ENCODE measurements at regions not wholly inside any gene's neighbourhood (a gene's known extent, or its start where the extent isn't known, plus 50 kb on each side); places are given as distances from the start of the nearest gene placed in this dataset.

DNA sequence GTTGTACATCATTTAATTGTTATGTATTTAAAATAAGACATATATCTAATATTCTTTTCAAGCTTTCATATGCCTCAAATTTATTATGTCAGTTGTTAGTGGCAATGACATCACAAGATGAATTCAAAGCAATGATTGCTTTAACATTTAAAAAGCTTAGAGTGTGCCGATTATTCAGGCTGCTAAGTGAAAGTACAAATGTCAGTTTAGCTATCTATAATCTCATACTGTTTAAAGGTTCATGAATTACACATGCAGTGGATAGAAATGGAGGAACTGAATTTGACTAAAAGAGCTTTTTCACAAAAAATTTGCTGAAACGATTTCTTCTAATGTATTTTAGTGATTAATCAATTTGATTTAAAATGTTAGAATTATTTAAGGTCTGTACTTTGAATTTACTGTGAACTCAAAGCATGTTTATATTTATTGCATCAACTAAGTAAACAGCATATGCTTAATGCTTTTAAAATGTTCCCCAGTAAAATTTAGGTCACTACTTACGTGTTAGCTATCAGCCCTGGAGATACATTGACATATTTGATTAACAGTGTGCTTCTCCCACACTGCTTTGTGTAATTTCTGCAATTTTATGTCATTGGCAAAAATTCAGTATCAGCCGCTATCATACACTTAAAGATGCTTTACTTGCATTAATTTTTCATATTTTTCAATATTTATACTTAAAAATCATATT, 334.9 kb downstream of the PARP8 start:
- TF ChIP-seq, protein P1, sequence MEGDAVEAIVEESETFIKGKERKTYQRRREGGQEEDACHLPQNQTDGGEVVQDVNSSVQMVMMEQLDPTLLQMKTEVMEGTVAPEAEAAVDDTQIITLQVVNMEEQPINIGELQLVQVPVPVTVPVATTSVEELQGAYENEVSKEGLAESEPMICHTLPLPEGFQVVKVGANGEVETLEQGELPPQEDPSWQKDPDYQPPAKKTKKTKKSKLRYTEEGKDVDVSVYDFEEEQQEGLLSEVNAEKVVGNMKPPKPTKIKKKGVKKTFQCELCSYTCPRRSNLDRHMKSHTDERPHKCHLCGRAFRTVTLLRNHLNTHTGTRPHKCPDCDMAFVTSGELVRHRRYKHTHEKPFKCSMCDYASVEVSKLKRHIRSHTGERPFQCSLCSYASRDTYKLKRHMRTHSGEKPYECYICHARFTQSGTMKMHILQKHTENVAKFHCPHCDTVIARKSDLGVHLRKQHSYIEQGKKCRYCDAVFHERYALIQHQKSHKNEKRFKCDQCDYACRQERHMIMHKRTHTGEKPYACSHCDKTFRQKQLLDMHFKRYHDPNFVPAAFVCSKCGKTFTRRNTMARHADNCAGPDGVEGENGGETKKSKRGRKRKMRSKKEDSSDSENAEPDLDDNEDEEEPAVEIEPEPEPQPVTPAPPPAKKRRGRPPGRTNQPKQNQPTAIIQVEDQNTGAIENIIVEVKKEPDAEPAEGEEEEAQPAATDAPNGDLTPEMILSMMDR (IDR thresholded peaks at IDR 0.05): no peak
- no peak for TF ChIP-seq EP300 (IDR thresholded peaks at IDR 0.05)
- TF ChIP-seq POLR2A (IDR thresholded peaks at IDR 0.05): no peak
- intact Hi-C loops (cut with DNase I): no loop called here
- no peaks in the 10 kb centered on the region for H3K9me3 ChIP-seq
- no peak overlapping the region for H3K4me3 ChIP-seq
- no peaks in the 10 kb centered on the region for H3K4me1 ChIP-seq (ENCODE audit: insufficient read depth)
- no peak overlapping the region for H3K27ac ChIP-seq
- 46 to 66% (median 48%) methylated on average over 4 of the region's 4 CpGs for WGBS, 3 donors
- H3K27me3 ChIP-seq: no peaks in the 10 kb centered on the region
- no peak for DNase-seq
- no peaks in the 10 kb centered on the region for H3K36me3 ChIP-seq

DNA sequence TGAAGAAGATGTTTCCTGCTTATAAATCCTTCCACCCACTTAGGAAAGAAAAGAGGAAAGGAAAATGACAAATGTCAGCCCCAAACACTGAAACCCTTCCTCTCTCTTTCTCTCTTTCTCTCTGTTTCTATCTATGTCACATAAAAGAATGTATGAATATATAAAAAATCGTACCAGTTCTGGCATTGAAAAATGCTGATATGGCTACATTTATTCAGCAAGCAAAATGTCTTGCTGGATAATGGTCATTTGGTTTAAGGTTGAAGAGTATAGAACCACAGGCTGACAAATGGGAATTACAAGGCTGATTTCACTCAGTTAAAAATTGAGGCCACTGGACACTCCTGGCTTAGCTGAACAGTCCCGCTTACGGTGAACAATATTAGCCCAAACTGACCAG, 335.9 kb downstream of the PARP8 start:
- intact Hi-C loops (cut with DNase I): no loop called here
- no peak overlapping the region for H3K27ac ChIP-seq
- no peak overlapping the region for H3K4me3 ChIP-seq
- no peaks in the 10 kb centered on the region for H3K36me3 ChIP-seq
- 79 to 88% (median 84%) methylated on average over 3 of the region's 3 CpGs for WGBS, 3 donors
- H3K4me1 ChIP-seq (ENCODE audit: insufficient read depth): no peaks in the 10 kb centered on the region
- TF ChIP-seq POLR2A (IDR thresholded peaks at IDR 0.05) (no peak), EP300 (IDR thresholded peaks at IDR 0.05) (no peak)
- TF ChIP-seq, protein P1 (IDR thresholded peaks at IDR 0.05): no peak
- no peaks in the 10 kb centered on the region for H3K27me3 ChIP-seq
- no peaks in the 10 kb centered on the region for H3K9me3 ChIP-seq
- no peak for DNase-seq

DNA sequence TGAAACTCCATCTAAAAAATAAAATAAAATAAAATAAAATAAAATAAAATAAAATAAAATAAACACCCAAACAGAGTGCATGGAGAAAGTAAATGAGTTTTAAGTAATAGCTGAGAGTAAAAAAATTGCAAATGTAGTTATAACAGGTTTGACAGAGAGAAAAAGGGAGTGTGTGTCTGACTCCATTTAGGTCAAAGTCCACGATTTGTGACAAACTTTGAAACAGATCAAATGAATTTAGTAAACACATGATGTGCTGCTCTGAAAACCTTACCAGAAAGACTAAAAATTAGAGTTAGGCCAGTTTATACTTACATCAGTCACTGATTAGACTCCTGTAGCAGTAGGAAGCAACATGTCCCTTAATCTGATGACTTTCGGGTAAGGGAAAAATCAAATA, 346.6 kb downstream of the PARP8 start:
- intact Hi-C loops (cut with DNase I): no loop called here
- no peaks in the 10 kb centered on the region for H3K9me3 ChIP-seq
- H3K36me3 ChIP-seq: no peaks in the 10 kb centered on the region

DNA sequence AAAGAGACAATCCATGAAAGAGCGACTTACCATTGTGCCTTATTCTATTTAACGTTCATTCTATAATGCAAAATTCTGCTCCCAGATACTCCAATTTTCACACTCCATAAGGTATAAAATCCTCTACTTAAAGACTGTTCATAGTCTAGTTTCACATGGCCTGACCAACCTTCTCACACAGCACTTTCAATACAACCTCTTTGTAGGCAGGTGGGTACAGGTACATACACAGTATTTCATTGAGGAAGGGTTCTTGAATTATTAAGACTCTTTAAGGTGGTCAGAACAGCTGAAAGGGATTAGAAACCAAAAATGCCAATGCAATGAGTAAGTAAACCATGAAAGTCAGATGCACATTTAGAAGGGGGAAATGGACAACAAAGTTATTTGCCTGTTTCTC, 352.0 kb downstream of the PARP8 start:
- intact Hi-C loops (cut with DNase I): no loop called here
- DNase-seq: no peak
- H3K4me1 ChIP-seq (ENCODE audit: insufficient read depth): no peaks in the 10 kb centered on the region
- H3K4me3 ChIP-seq: no peak overlapping the region
- H3K27me3 ChIP-seq: no peaks in the 10 kb centered on the region
- TF ChIP-seq, protein P1 (IDR thresholded peaks at IDR 0.05): no peak
- TF ChIP-seq POLR2A (IDR thresholded peaks at IDR 0.05): no peak
- TF ChIP-seq EP300 (IDR thresholded peaks at IDR 0.05): no peak
- H3K27ac ChIP-seq: no peak overlapping the region
- 92 to 96% (median 95%) methylated on average over 2 of the region's 2 CpGs for WGBS, 3 donors
- no peaks in the 10 kb centered on the region for H3K36me3 ChIP-seq
- no peaks in the 10 kb centered on the region for H3K9me3 ChIP-seq

More for the DNA sequence above, 346.6 kb downstream of the PARP8 start:
- Histone ChIP-seq H3K4me1 (ENCODE audit: insufficient read depth) (no peaks in the 10 kb centered on the region), H3K27ac (no peak overlapping the region), H3K4me3 (no peak overlapping the region), H3K27me3 (no peaks in the 10 kb centered on the region)
- no peak for TF ChIP-seq EP300 (IDR thresholded peaks at IDR 0.05)
- no peak for TF ChIP-seq POLR2A (IDR thresholded peaks at IDR 0.05)
- TF ChIP-seq, protein P1 (IDR thresholded peaks at IDR 0.05): no peak
- 71 to 82% (median 74%) methylated on average over 2 of the region's 2 CpGs for WGBS, 3 donors
- DNase-seq: no peak

All from ovary (tissue), 7 donors.